Activated CD4-positive, alpha-beta T cell treated with anti-CD3 and anti-CD28 coated beads, Interleukin-2, amount 50 U/mL, for 4 hours (primary cell): ENCODE measurements at regions not wholly inside any gene's neighbourhood (a gene's known extent, or its start where the extent isn't known, plus 50 kb on each side); places are given as distances from the start of the nearest gene placed in this dataset.
"Not testable (repeated sequence)": the region's sequence is repeated elsewhere in the genome, so short reads cannot be mapped to it uniquely, and the experiment has no call there.

Experiments
- DNase-seq, 2 experiments: peaks; one replicate each; pipeline ENCODE4 v3.0.0-alpha.2; 2020

- no peak for DNase-seq
Observed at GRCh38 chr17:68778726-68779125, 176.5 kb downstream of the ABCA8 start.

- no peak for DNase-seq
Observed at GRCh38 chr17:68777856-68778694, 176.9 kb upstream of the FAM20A start.

GRCh38 chr17:68777243-68777855, 176.2 kb upstream of the FAM20A start:
- peak in 1 of 2 experiments; percentile 1 for DNase-seq

- no peak for DNase-seq
Observed at GRCh38 chr17:68776451-68776850, 175.3 kb upstream of the FAM20A start.

GRCh38 chr17:68775969-68776368, 174.8 kb upstream of the FAM20A start:
- no peak for DNase-seq

GRCh38 chr17:68775318-68775717, 174.2 kb upstream of the FAM20A start:
- DNase-seq, result no peak

- no peak for DNase-seq
Observed at GRCh38 chr17:68771867-68772515, 170.8 kb upstream of the FAM20A start.

- no peak for DNase-seq
Observed at GRCh38 chr17:68768804-68769203, 167.6 kb upstream of the FAM20A start.

- no peak for DNase-seq
Observed at GRCh38 chr17:68766640-68767039, 165.5 kb upstream of the FAM20A start.

- DNase-seq, result no peak
Observed at GRCh38 chr17:68763562-68763961, 162.4 kb upstream of the FAM20A start.

- no peak for DNase-seq
Observed at GRCh38 chr17:68762911-68763310, 161.7 kb upstream of the FAM20A start.

- DNase-seq, result no peak
Observed at GRCh38 chr17:68760141-68760475, 158.9 kb upstream of the FAM20A start.

- DNase-seq, result peak; percentile 3 to 14
Observed at GRCh38 chr17:68759343-68760140, 158.4 kb upstream of the FAM20A start.

- DNase-seq, result no peak
Observed at GRCh38 chr17:68759002-68759342, 157.8 kb upstream of the FAM20A start.

GRCh38 chr17:68757866-68758757, 156.9 kb upstream of the FAM20A start:
- not testable (repeated sequence) for DNase-seq

- DNase-seq, result no peak
Observed at GRCh38 chr17:68753985-68754769, 153.0 kb upstream of the FAM20A start.

- DNase-seq, result no peak
Observed at GRCh38 chr17:68750208-68750562, 149.0 kb upstream of the FAM20A start.

GRCh38 chr17:68749349-68750207, 148.4 kb upstream of the FAM20A start:
- DNase-seq, result no peak

- no peak for DNase-seq
Observed at GRCh38 chr17:68748381-68748780, 147.2 kb upstream of the FAM20A start.
